Keratinocyte (primary cell): ENCODE measurements at regions not wholly inside any gene's neighbourhood (a gene's known extent, or its start where the extent isn't known, plus 50 kb on each side); places are given as distances from the start of the nearest gene placed in this dataset.

Experiments
- DNase-seq: peaks from one replicate; pipeline ENCODE4 v3.0.0-alpha.2; 2011; ENCODE audit warnings: low read depth, missing footprints, low spot score
- FAIRE-seq: peaks from 2 replicates; lab custom pipeline; 2011; peaks lifted over from hg19 to GRCh38; lab: Jason Lieb, UNC
- H2AFZ ChIP-seq: 2 replicates; pipeline ENCODE4 v1.6.0; 2012; ENCODE audit warnings: low read length, control low read depth, inconsistent platforms; ENCODE audit not compliant: control insufficient read depth
- H3K27ac ChIP-seq: 2 replicates; pipeline ENCODE4 v1.5.1; 2011; ENCODE audit warnings: low read length; ENCODE audit not compliant: control insufficient read depth, insufficient read depth
- H3K27me3 ChIP-seq: 3 replicates; pipeline ENCODE4 v1.6.0; 2011; ENCODE audit warnings: low read length; ENCODE audit not compliant: control insufficient read depth, insufficient read depth; ENCODE audit errors: extremely low read depth
- H3K36me3 ChIP-seq, 2 experiments: 2 replicates in 1 of 2; 3 replicates in 1 of 2; pipeline ENCODE4 v1.5.1; 2011; ENCODE audit warnings: low read length in 2 of 2, mild to moderate bottlenecking in 1 of 2; ENCODE audit not compliant: control insufficient read depth in 2 of 2, insufficient read depth in 2 of 2; ENCODE audit errors: extremely low read depth in 1 of 2
- H3K4me1 ChIP-seq: 3 replicates; pipeline ENCODE4 v1.5.1; 2011; ENCODE audit warnings: low read length; ENCODE audit not compliant: control insufficient read depth, insufficient read depth; ENCODE audit errors: extremely low read depth
- H3K4me2 ChIP-seq: 3 replicates; pipeline ENCODE4 v1.6.0; 2011; ENCODE audit warnings: low read depth, low read length; ENCODE audit not compliant: control insufficient read depth, insufficient read depth; ENCODE audit errors: extremely low read depth
- H3K4me3 ChIP-seq, 3 experiments: fragments of 200-600 bp in 1 of 3; sonication (generic) in 1 of 3; 2 replicates in 2 of 3; 3 replicates in 1 of 3; pipeline ENCODE4 v1.5.1; 2011 to 2016; ENCODE audit warnings: low read length in 3 of 3, mild to moderate bottlenecking in 3 of 3, control low read depth in 2 of 3, inconsistent platforms in 1 of 3, low read depth in 1 of 3, mixed read lengths in 1 of 3, mixed run types in 1 of 3, moderate library complexity in 1 of 3; ENCODE audit not compliant: control insufficient read depth in 2 of 3, insufficient read depth in 2 of 3; ENCODE audit errors: extremely low read depth in 1 of 3
- H3K79me2 ChIP-seq: 2 replicates; pipeline ENCODE4 v1.6.0; 2012; ENCODE audit warnings: low read length; ENCODE audit not compliant: control insufficient read depth, insufficient read depth
- H3K9ac ChIP-seq: 3 replicates; pipeline ENCODE4 v1.6.0; 2011; ENCODE audit warnings: low read length; ENCODE audit not compliant: control insufficient read depth, insufficient read depth; ENCODE audit errors: extremely low read depth
- H3K9me1 ChIP-seq: 3 replicates; pipeline ENCODE4 v1.6.0; 2011; ENCODE audit warnings: low read length; ENCODE audit not compliant: control insufficient read depth, insufficient read depth; ENCODE audit errors: extremely low read depth
- H3K9me3 ChIP-seq: 2 replicates; pipeline ENCODE4 v1.5.1; 2012; ENCODE audit warnings: low read depth, low read length; ENCODE audit not compliant: control insufficient read depth
- H4K20me1 ChIP-seq: 3 replicates; pipeline ENCODE4 v1.6.0; 2011; ENCODE audit warnings: low read length; ENCODE audit not compliant: control insufficient read depth, insufficient read depth; ENCODE audit errors: extremely low read depth
- EZH2 ChIP-seq: IDR thresholded peaks from one replicate; pipeline ENCODE4 v1.6.1; 2012; ENCODE audit warnings: inconsistent platforms, mild to moderate bottlenecking, low read length, moderate library complexity
- dilution Hi-C: fragments of 300-500 bp; cut with MboI; formaldehyde crosslinking; loops from one replicate; pipeline ENCODE4 v1.7.0; 2020; ENCODE audit warnings: low sequenced_read_pairs; ENCODE audit not compliant: extremely low pct_ligation_motif_present
- TF ChIP-seq, protein P1 (sequence below), 3 experiments: IDR thresholded peaks in 1 of 3; conservative IDR thresholded peaks in 1 of 3; optimal IDR thresholded peaks in 1 of 3; 2 replicates in 2 of 3; 3 replicates in 1 of 3; pipeline versions ENCODE3 to v1.5.1; 2011; ENCODE audit warnings: low read length in 3 of 3, mild to moderate bottlenecking in 3 of 3, moderate library complexity in 2 of 3, control low read depth in 1 of 3, inconsistent platforms in 1 of 3; ENCODE audit not compliant: insufficient read depth in 2 of 3; ENCODE audit errors: extremely low read depth in 1 of 3

DNA sequence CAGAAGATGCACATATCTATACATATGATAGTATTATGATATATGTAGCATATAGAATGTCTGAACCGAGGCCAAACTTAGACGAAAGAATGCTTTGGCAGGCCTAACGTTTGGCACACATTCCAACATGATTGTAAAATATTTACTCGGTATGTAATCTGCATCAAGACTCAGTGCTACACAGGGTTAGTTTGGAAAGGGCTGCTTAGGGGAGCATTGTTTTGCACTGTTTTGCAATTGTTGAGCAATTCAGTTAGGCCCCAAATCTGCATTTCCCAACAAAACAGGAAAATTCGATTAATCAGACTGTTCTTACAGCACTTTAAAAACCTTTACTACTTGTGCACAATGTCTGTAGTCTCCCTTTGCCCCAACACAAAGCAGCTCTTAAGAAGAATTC, 216.0 kb upstream of the NEGR1 start:
- no peak overlapping the region for H3K9ac ChIP-seq
- no peak overlapping the region for H3K4me3 ChIP-seq
- no peak overlapping the region for H3K27ac ChIP-seq
- DNase-seq (no peak), FAIRE-seq (no peak)
- H3K36me3 ChIP-seq, result no peaks in the 10 kb centered on the region
- no peaks in the 10 kb centered on the region for H3K9me3 ChIP-seq
- no peaks in the 10 kb centered on the region for H3K9me1 ChIP-seq
- H4K20me1 ChIP-seq, result no peaks in the 10 kb centered on the region
- TF ChIP-seq, protein P1, sequence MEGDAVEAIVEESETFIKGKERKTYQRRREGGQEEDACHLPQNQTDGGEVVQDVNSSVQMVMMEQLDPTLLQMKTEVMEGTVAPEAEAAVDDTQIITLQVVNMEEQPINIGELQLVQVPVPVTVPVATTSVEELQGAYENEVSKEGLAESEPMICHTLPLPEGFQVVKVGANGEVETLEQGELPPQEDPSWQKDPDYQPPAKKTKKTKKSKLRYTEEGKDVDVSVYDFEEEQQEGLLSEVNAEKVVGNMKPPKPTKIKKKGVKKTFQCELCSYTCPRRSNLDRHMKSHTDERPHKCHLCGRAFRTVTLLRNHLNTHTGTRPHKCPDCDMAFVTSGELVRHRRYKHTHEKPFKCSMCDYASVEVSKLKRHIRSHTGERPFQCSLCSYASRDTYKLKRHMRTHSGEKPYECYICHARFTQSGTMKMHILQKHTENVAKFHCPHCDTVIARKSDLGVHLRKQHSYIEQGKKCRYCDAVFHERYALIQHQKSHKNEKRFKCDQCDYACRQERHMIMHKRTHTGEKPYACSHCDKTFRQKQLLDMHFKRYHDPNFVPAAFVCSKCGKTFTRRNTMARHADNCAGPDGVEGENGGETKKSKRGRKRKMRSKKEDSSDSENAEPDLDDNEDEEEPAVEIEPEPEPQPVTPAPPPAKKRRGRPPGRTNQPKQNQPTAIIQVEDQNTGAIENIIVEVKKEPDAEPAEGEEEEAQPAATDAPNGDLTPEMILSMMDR (optimal IDR thresholded peaks at IDR 0.05 in 1 of 3, IDR thresholded peaks at IDR 0.05 in 1 of 3, conservative IDR thresholded peaks at IDR 0.05 in 1 of 3; ENCODE audit: extremely low read depth in 1 of 3, insufficient read depth in 2 of 3, low read length in 3 of 3), result no peak
- TF ChIP-seq EZH2, result no peak
- no peak overlapping the region for H3K4me2 ChIP-seq
- H3K4me1 ChIP-seq, result no peaks in the 10 kb centered on the region
- no peaks in the 10 kb centered on the region for H3K79me2 ChIP-seq
- no peak overlapping the region for H2AFZ ChIP-seq
- dilution Hi-C loops, result no loop called here
- H3K27me3 ChIP-seq, result no peaks in the 10 kb centered on the region

DNA sequence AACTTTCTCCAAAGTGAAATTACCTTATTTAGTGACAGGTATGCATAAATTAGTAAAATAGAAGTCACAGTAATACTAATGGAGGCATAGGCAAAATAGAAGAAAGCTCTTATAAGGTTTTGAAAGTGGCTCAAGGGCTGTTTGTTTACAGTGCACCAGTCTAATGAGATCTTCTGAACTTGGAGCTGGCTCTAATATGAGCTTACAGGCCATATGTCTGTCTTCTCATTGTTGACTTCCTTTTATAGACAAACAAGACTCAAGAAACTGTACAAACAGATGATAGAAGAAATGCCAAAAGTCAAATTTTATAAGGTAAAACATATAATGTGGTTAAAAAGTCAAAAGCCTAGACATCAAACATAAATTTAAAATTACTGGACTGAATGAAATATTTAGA, 207.5 kb upstream of the NEGR1 start:
- Histone ChIP-seq H3K36me3 (no peaks in the 10 kb centered on the region), H3K79me2 (no peaks in the 10 kb centered on the region), H4K20me1 (no peaks in the 10 kb centered on the region), H3K27me3 (no peaks in the 10 kb centered on the region), H3K9me3 (no peaks in the 10 kb centered on the region), H3K4me3 (no peak overlapping the region), H3K27ac (no peak overlapping the region), H3K4me2 (no peak overlapping the region), H2AFZ (no peak overlapping the region), H3K9me1 (no peaks in the 10 kb centered on the region), H3K9ac (no peak overlapping the region), H3K4me1 (no peaks in the 10 kb centered on the region)
- TF ChIP-seq, protein P1 (optimal IDR thresholded peaks at IDR 0.05 in 1 of 3, IDR thresholded peaks at IDR 0.05 in 1 of 3, conservative IDR thresholded peaks at IDR 0.05 in 1 of 3; ENCODE audit: extremely low read depth in 1 of 3, insufficient read depth in 2 of 3, low read length in 3 of 3), result no peak
- no peak for TF ChIP-seq EZH2
- no peak for FAIRE-seq
- no peak for DNase-seq
- dilution Hi-C loops, result no loop called here
